Activated CD4-positive, alpha-beta T cell treated with anti-CD3 and anti-CD28 coated beads for 36 hours (primary cell): ENCODE measurements at regions not wholly inside any gene's neighbourhood (a gene's known extent, or its start where the extent isn't known, plus 50 kb on each side); places are given as distances from the start of the nearest gene placed in this dataset.

Source experiments
- ATAC-seq: fragments of 200-7000 bp; cut with Tn5 transposase; one replicate; pipeline ENCODE4 v1.10.0; 2021; ENCODE audit warnings: mild to moderate bottlenecking, moderate library complexity
- CTCF ChIA-PET: fragments of 350-600 bp; sonication (Branson Sonifier 250); formaldehyde crosslinking; loops from one replicate; lab custom pipeline; 2021; ENCODE audit warnings: antibody characterized with exemption; lab: Charles Lee
- POLR2A ChIA-PET: fragments of 350-600 bp; sonication (Branson Sonifier 250); formaldehyde crosslinking; loops from one replicate; lab custom pipeline; 2021; ENCODE audit warnings: antibody characterized with exemption, inconsistent platforms; lab: Charles Lee
- DNase-seq: peaks from one replicate; pipeline ENCODE4 v3.0.0-alpha.2; 2020
- H3K27ac Mint-ChIP-seq: one replicate; pipeline ENCODE4 v1.8.0; 2021; ENCODE audit warnings: mixed read lengths
- H3K27me3 Mint-ChIP-seq: one replicate; pipeline ENCODE4 v1.8.0; 2021; ENCODE audit warnings: mixed read lengths
- H3K36me3 Mint-ChIP-seq: one replicate; pipeline ENCODE4 v1.8.0; 2021; ENCODE audit warnings: low read depth, mixed read lengths
- H3K4me1 Mint-ChIP-seq: one replicate; pipeline ENCODE4 v1.8.0; 2021; ENCODE audit warnings: mixed read lengths
- H3K4me3 Mint-ChIP-seq: one replicate; pipeline ENCODE4 v1.8.0; 2021; ENCODE audit warnings: mild to moderate bottlenecking, moderate library complexity, mixed read lengths
- H3K9me3 Mint-ChIP-seq: one replicate; pipeline ENCODE4 v1.8.0; 2021; ENCODE audit warnings: low read depth, mixed read lengths
- intact Hi-C, 2 experiments: fragments of 100-400 bp; cut with DNase I in 1 of 2; cut with micrococcal nuclease in 1 of 2; formaldehyde crosslinking; loops; one replicate each; pipeline versions ENCODE4 v1.14.2 to v1.15.1; 2022 to 2024; cut with DNase I, micrococcal nuclease

- POLR2A ChIA-PET = interaction anchor here (0.6 kb wide), 1 partner anchor 52 kb away, joined by 3 read pairs; no protein-coding TSS in a partner anchor
- intact Hi-C loops = no loop called here
- Mint-ChIP-seq H3K9me3 (peaks cover 23% of the 10 kb centered on the region), H3K27ac (peak overlapping the region; percentile 48), H3K4me3 (peak overlapping the region; percentile 26), H3K36me3 (peaks cover 30% of the 10 kb centered on the region), H3K4me1 (peaks cover 49% of the 10 kb centered on the region), H3K27me3 (no peaks in the 10 kb centered on the region)
- no peak for ATAC-seq
- CTCF ChIA-PET = no interaction called here
- no peak for DNase-seq
These were observed 142.8 kb downstream of the BTG1 start for GRCh38 chr12:92002673-92003382.

GRCh38 chr12:92002195-92002649, 143.4 kb downstream of the BTG1 start:
- POLR2A ChIA-PET = no interaction called here
- H3K4me3 Mint-ChIP-seq = peak overlapping the region; percentile 26
- no peaks in the 10 kb centered on the region for H3K27me3 Mint-ChIP-seq
- ATAC-seq = peak; percentile 36
- peaks cover 31% of the 10 kb centered on the region for H3K36me3 Mint-ChIP-seq
- H3K27ac Mint-ChIP-seq = peak overlapping the region; percentile 48
- intact Hi-C loops = no loop called here
- peaks cover 50% of the 10 kb centered on the region for H3K4me1 Mint-ChIP-seq
- peaks cover 23% of the 10 kb centered on the region for H3K9me3 Mint-ChIP-seq
- CTCF ChIA-PET = no interaction called here
- no peak for DNase-seq

- intact Hi-C loops = no loop called here
- H3K4me3 Mint-ChIP-seq = no peak overlapping the region
- ChIA-PET POLR2A (no interaction called here), CTCF (interaction anchor here (1.5 kb wide), 1 partner anchor 17 kb away, joined by 4 read pairs; no protein-coding TSS in a partner anchor)
- H3K36me3 Mint-ChIP-seq = peaks cover 22% of the 10 kb centered on the region
- H3K4me1 Mint-ChIP-seq = peaks cover 52% of the 10 kb centered on the region
- DNase-seq (no peak), ATAC-seq (no peak)
- no peaks in the 10 kb centered on the region for H3K27me3 Mint-ChIP-seq
- no peak overlapping the region for H3K27ac Mint-ChIP-seq
- peaks cover 19% of the 10 kb centered on the region for H3K9me3 Mint-ChIP-seq
These were observed 145.0 kb downstream of the BTG1 start for GRCh38 chr12:92000597-92000996.

GRCh38 chr12:91999823-92000222, 145.8 kb downstream of the BTG1 start:
- ATAC-seq (no peak), DNase-seq (no peak)
- ChIA-PET POLR2A (no interaction called here), CTCF (no interaction called here)
- H3K4me3 Mint-ChIP-seq = no peak overlapping the region
- no peak overlapping the region for H3K27ac Mint-ChIP-seq
- H3K9me3 Mint-ChIP-seq = peaks cover 19% of the 10 kb centered on the region
- no peaks in the 10 kb centered on the region for H3K27me3 Mint-ChIP-seq
- H3K4me1 Mint-ChIP-seq = peaks cover 48% of the 10 kb centered on the region
- H3K36me3 Mint-ChIP-seq = peaks cover 22% of the 10 kb centered on the region
- intact Hi-C loops = loop anchor here in 1 of 2 experiments (10.0 kb wide), 1 partner anchor 575 kb away; no protein-coding TSS in a partner anchor

GRCh38 chr12:91998316-91998715, 147.3 kb downstream of the BTG1 start:
- H3K27me3 Mint-ChIP-seq = no peaks in the 10 kb centered on the region
- ChIA-PET CTCF (no interaction called here), POLR2A (no interaction called here)
- H3K4me3 Mint-ChIP-seq = no peak overlapping the region
- H3K4me1 Mint-ChIP-seq = peaks cover 47% of the 10 kb centered on the region
- intact Hi-C loops = loop anchor here in 1 of 2 experiments (10.0 kb wide), 1 partner anchor 576 kb away; no protein-coding TSS in a partner anchor
- no peak for DNase-seq
- no peak for ATAC-seq
- H3K9me3 Mint-ChIP-seq = peaks cover 19% of the 10 kb centered on the region
- peak overlapping the region; percentile 52 for H3K27ac Mint-ChIP-seq
- peaks cover 21% of the 10 kb centered on the region for H3K36me3 Mint-ChIP-seq

GRCh38 chr12:91994208-91994797, 151.3 kb downstream of the BTG1 start:
- ATAC-seq = no peak
- Mint-ChIP-seq H3K4me3 (no peak overlapping the region), H3K27me3 (no peaks in the 10 kb centered on the region), H3K9me3 (peaks cover 9% of the 10 kb centered on the region), H3K4me1 (peaks cover 52% of the 10 kb centered on the region), H3K27ac (no peak overlapping the region), H3K36me3 (peaks cover 16% of the 10 kb centered on the region)
- POLR2A ChIA-PET = no interaction called here
- CTCF ChIA-PET = no interaction called here
- intact Hi-C loops = loop anchor here in 1 of 2 experiments (5.0 to 10.0 kb wide), 2 partner anchors 148 to 580 kb away; no protein-coding TSS in a partner anchor
- no peak for DNase-seq

GRCh38 chr12:91993287-91994017, 152.2 kb downstream of the BTG1 start:
- peaks cover 5% of the 10 kb centered on the region for H3K9me3 Mint-ChIP-seq
- CTCF ChIA-PET = interaction anchor here (0.7 to 1.5 kb wide), 2 partner anchors 98 to 150 kb away, joined by 3 to 4 read pairs; no protein-coding TSS in a partner anchor

GRCh38 chr12:91991399-91992187, 154.1 kb downstream of the BTG1 start:
- no peak overlapping the region for H3K4me3 Mint-ChIP-seq
- CTCF ChIA-PET = interaction anchor here (1.5 to 1.7 kb wide), 2 partner anchors 9 to 152 kb away, joined by 4 to 6 read pairs; no protein-coding TSS in a partner anchor
- DNase-seq (no peak), ATAC-seq (peak; percentile 66)
- H3K9me3 Mint-ChIP-seq = no peaks in the 10 kb centered on the region
- POLR2A ChIA-PET = no interaction called here
- peaks cover 6% of the 10 kb centered on the region for H3K36me3 Mint-ChIP-seq
- intact Hi-C loops = loop anchor here (1.0 to 10.0 kb wide), 5 partner anchors 145 to 583 kb away; partner anchors contain the start of gene BTG1 (in 1 of the 2)
- H3K27me3 Mint-ChIP-seq = no peaks in the 10 kb centered on the region
- no peak overlapping the region for H3K27ac Mint-ChIP-seq
- peaks cover 54% of the 10 kb centered on the region for H3K4me1 Mint-ChIP-seq

More at GRCh38 chr12:91993287-91994017, 152.2 kb downstream of the BTG1 start:
- ATAC-seq = no peak
- POLR2A ChIA-PET = no interaction called here
- no peak overlapping the region for H3K4me3 Mint-ChIP-seq
- peaks cover 54% of the 10 kb centered on the region for H3K4me1 Mint-ChIP-seq
- H3K27ac Mint-ChIP-seq = no peak overlapping the region
- DNase-seq = no peak
- no peaks in the 10 kb centered on the region for H3K27me3 Mint-ChIP-seq
- intact Hi-C loops = loop anchor here in 1 of 2 experiments (5.0 to 10.0 kb wide), 2 partner anchors 149 to 581 kb away; no protein-coding TSS in a partner anchor
- peaks cover 10% of the 10 kb centered on the region for H3K36me3 Mint-ChIP-seq

- peaks cover 6% of the 10 kb centered on the region for H3K36me3 Mint-ChIP-seq
- intact Hi-C loops = loop anchor here (2.0 to 10.0 kb wide), 4 partner anchors 146 to 584 kb away; partner anchors contain the start of gene BTG1 (in 1 of the 2)
- H3K4me3 Mint-ChIP-seq = no peak overlapping the region
- ChIA-PET POLR2A (no interaction called here), CTCF (interaction anchor here (1.7 kb wide), 1 partner anchor 8 kb away, joined by 6 read pairs; no protein-coding TSS in a partner anchor)
- ATAC-seq (no peak), DNase-seq (no peak)
- no peaks in the 10 kb centered on the region for H3K9me3 Mint-ChIP-seq
- H3K27ac Mint-ChIP-seq = no peak overlapping the region
- H3K27me3 Mint-ChIP-seq = no peaks in the 10 kb centered on the region
- peaks cover 63% of the 10 kb centered on the region for H3K4me1 Mint-ChIP-seq
These were observed 155.1 kb downstream of the BTG1 start for GRCh38 chr12:91990525-91990924.

- intact Hi-C loops = loop anchor here in 1 of 2 experiments (10.0 kb wide), 1 partner anchor 604 kb away; no protein-coding TSS in a partner anchor
- H3K4me3 Mint-ChIP-seq = no peak overlapping the region
- DNase-seq (no peak), ATAC-seq (no peak)
- H3K36me3 Mint-ChIP-seq = peaks cover 6% of the 10 kb centered on the region
- CTCF ChIA-PET = interaction anchor here (0.8 to 1.0 kb wide), 2 partner anchors 8 to 15 kb away, joined by 3 read pairs; no protein-coding TSS in a partner anchor
- no peak overlapping the region for H3K27ac Mint-ChIP-seq
- H3K9me3 Mint-ChIP-seq = no peaks in the 10 kb centered on the region
- no peaks in the 10 kb centered on the region for H3K27me3 Mint-ChIP-seq
- POLR2A ChIA-PET = no interaction called here
- H3K4me1 Mint-ChIP-seq = peaks cover 64% of the 10 kb centered on the region
These were observed 156.5 kb downstream of the BTG1 start for GRCh38 chr12:91989143-91989542.
